GM19455 (cell line): ENCODE measurements at regions not wholly inside any gene's neighbourhood (a gene's known extent, or its start where the extent isn't known, plus 50 kb on each side); places are given as distances from the start of the nearest gene placed in this dataset.

Experiments
- ATAC-seq: cut with Tn5 transposase; IDR thresholded peaks from one replicate; pipeline ENCODE4 v1.9.1; 2021; ENCODE audit not compliant: unreplicated experiment

DNA sequence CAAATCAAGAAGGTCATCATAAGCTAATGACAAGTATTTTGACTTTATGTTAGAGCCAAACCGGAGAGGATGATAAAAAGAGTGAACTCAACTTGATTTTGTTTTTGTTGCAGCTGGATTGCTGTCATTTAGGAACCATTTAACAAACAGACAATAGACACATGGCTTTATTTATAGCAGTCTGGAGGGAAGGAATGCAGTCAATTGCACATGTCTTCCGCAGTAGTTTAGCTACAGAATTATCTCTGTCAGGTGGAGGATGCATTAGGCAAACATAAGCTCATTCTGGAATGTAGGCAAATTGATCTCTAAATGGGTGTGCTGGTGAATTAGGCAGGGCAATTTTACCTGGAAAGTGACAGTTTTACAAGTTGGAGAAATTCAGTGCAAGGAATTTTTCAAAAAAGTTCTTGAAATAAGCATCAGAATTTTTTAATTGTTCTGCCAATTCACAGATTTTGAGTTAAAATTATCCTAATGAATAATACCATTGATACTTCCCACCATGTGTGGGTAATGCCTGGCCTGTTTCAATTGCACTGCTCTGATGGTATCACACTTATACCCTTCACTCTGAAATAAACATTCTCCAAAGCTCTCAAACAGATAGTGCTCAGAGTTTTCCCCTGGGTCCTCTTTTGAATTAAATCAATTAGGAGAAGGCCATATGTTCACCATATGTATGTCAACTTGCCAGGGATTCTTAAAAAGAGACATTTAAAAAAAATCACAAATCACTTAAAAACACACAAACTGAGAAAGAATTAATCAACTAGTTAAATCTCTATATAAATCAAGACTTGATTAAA is 318.3 kb downstream of the NDFIP2 start:
- ATAC-seq = no peak

DNA sequence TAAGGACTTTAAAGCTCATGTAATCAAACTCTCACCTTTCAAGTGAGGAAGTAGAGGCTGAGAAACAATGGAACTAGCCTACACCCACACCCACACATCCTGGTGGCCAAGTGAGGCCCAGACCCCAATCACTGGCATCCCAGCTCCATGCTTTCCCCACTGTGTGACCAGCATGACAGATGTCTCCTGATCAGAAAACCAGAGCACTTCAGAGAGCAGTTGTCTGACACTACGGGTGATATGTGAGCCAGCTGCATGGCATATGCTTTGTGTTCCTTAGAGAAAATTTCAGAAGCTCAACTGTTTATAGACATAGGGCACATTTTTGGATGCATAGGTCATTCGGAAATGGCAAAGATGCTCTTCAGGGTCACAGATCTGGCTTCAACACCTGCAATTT is 315.2 kb downstream of the NDFIP2 start:
- no peak for ATAC-seq

DNA sequence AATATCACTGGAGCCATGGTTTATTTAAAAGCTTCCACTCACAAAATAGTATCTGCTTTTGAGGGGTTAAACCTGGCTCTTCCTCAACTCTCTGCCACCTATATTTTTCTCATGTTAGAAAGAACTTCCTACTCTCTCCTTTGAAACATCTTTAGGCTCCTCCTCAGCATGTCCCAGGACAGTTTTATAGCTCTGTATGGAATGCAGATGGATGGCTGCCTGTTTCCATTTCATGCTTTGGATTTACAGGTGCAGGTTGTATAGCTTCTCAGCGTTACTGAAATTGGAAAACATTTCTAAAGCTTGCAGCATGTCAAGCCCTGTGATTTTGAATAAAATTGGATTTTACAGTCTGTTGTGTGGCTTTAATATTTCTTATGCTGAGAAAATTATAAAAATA is 314.0 kb downstream of the NDFIP2 start:
- ATAC-seq = no peak

DNA sequence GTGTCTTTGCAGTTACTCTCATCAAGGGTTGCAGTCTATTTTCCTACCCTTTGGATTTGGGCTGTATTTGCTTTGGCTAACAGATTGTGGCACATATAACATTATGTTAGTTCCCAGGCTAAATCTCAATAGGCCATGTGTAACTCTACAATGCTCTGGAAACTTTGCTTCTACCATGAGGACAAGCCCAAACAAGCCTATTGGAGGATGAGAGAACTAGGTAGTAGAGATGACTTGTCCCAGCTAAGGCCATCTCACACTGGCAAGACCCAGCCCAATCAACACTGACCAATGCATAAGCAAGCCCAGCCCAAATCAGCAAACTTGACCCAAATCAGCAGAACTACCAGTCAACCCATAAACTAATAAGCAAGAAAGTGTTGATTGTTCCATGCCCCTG is 311.8 kb downstream of the NDFIP2 start:
- ATAC-seq = no peak

DNA sequence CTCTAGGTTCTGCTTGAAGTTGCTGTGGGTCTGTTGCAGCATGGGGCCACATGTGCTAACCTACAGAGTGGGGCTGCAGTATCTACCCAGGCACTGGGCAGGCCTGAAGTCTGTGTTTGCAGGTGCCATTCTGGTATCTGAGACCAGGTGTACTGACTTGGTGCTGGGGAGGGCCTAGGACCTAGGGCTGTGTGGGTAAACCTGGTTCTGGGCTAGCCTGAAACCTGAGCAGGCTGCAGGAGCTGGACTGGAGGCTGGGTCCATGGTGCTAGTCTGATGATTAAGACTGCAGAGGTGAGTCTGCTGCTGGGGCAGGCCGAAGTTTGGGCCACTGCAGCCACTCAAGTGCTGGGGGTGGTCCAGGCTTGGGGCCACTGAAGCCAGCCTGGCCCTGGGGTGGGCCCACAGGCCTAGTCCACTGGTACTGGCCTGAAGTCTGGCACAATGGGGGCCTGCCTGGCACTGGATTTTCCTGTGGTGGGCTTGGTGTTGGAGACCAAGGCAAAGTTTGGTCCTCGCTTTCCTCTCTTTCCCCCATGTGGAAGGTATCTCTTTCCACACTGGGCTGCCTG is 310.6 kb downstream of the NDFIP2 start:
- no peak for ATAC-seq

DNA sequence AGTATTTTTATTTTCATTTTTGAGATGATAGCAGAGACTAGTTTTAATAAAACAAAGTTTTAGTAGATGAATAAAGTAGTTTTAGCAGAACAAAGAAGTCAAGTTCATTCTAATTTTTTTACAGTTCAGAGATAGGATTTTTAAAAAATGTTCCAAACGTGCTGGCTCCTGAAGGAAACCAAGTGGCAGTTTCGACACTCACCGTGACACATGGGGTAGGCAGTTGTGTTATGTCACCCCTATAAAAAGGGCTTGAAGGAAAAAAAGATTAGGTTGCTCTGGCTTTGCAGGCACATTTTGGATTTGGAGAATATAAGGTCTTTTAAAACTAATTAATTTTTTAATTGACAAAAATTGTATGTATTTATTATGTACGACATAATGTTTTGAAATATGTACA is 305.2 kb downstream of the NDFIP2 start:
- ATAC-seq = no peak

DNA sequence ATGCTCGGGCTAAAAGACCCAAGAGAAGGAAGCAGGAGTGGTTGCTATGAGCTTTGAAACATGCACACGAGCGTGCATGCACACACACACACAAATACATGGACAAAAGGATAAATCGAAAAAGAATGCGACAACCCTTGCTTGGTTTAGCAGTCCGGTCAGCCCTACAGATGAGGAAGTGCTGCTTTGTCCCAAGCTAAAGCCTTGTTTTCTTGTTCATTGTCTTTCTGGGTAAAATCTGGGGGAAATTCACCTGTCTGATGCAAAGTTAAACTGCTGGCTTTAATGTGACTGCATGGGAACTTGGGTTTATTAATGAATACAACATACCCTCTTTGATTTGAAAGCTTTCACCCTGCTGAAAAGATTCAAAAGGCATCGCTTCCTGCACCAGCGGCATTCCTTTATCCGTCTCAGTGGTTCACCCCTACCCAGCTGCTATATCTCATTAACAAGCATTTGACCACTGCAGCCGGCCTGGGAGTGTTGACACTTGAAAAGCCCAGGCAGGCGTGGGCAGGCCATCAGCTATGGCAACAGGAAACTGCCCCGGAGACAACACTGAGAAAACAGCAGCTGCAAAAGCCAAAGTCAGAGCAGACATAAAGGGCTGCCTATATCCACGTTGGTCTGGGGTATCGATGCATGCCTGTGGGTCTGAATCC is 301.7 kb downstream of the NDFIP2 start:
- ATAC-seq = no peak

DNA sequence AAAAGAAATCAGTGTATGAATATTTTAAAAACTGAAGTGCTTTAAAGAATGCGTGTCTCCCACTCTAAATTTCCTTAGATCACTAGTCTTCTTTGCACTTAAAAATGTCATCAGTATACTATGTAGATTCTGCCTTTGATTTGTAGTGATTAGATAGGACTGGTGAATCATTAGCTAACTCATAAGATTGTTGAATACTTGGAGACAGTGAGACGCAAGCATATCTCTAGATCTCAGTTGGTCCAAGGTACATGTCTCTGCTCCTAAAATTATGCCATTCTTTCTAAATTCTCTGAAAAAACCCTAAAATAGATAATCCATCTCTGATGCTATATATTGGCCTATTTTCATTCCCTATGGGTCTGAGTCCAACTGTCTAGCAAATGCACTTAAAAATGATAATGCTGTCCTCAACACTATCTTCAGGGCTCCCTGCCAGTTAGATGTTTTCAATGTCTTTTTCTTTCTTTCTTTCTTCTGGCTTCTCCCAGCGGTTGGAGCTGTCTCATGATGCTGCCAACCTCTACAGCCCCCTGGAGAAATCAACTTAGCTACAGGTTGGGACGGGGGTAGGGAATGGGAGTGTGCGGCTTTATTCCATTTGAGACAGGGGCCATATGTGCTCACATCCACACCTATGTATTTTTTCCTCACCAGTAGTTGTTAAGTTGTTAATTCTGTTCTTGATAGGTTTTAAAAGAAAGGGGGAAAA is 301.0 kb downstream of the NDFIP2 start:
- no peak for ATAC-seq

DNA sequence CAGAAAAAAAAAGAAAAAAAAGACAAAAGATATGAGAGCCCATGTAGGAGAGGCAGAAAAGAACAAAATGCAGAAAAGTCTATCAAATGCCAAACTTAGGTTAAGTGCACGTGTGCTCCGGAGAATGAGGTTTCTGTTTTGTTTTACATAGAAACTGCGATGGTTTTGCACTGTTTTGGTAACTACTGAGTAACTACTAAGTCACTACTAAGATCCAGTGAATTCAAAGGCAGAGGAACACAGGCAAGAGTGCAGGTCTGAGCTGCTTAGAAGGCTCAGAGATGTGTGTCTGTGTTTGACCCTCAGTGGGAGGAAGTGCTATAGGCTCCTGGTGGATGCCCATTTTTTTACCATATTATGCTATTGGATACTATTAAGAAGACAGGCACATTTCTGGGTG is 299.3 kb downstream of the NDFIP2 start:
- no peak for ATAC-seq

DNA sequence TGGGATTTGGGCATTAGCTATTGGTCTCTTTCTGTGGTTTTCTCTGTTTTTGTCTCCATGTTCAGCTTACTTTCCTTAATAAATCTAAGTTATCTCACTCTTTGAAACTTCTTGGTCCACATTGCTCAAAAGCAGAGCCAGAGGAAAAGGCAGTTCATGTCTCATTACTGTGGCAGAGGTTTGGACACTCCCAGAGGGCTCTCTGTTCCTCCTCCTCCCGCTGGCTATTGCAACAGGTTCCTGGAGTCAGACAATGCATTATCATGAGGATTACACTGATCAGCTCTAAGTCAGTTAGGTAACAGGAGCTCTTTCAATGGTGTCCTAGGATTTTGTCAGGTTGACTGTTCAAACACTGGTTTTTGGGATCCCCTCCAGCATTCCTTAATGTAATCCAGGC is 298.8 kb downstream of the NDFIP2 start:
- ATAC-seq = no peak

DNA sequence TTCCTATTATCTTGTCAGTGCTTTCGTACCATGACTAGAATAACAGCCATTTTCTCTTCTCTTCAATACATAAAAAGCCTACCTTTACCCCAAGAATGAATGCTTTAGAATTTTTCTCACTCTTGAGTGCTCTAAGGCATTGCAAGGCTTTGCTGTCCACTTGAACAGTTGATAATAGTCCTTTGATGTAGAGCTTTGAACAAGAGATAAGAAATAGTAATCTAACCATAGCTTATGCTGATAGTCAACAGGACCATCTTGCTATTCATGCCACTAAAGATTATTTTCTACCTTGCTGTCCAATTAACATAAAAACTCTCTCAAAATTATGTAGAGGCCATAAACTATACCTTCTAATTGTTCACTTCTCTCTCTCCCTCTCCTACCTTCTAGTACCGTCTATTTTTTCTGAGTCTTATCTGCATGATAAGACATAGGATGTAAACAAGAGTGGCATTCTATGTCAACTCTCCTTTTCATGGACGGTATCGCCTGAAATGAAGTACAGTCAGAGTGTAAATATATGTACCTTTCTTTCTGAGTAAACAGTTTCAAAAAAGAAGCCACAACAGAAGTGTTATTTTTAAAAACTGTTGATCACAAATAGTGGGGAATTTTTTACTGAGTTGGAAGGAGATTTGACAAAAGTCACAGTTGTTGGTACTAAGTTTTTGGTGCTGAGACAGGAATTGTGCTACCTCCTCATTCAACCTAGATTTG is 297.9 kb downstream of the NDFIP2 start:
- ATAC-seq = no peak

DNA sequence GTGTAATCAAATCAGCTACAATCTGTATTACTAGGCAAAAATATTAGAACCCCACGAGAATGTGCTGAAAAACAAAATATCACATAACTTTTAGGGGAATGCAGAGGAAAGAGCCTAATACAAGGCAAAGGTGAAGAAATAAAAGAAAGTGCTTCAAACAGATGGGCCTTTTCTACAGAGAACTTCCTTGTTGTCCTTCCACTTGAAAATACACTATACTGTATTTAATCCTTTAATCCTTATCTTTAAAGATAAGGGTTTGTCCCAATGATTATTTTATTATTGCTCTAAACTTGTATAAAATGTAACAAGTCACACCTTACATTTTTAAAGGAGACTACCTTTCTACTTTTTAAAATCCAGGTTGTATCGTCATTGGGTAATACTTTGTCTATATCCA is 296.5 kb downstream of the NDFIP2 start:
- no peak for ATAC-seq

DNA sequence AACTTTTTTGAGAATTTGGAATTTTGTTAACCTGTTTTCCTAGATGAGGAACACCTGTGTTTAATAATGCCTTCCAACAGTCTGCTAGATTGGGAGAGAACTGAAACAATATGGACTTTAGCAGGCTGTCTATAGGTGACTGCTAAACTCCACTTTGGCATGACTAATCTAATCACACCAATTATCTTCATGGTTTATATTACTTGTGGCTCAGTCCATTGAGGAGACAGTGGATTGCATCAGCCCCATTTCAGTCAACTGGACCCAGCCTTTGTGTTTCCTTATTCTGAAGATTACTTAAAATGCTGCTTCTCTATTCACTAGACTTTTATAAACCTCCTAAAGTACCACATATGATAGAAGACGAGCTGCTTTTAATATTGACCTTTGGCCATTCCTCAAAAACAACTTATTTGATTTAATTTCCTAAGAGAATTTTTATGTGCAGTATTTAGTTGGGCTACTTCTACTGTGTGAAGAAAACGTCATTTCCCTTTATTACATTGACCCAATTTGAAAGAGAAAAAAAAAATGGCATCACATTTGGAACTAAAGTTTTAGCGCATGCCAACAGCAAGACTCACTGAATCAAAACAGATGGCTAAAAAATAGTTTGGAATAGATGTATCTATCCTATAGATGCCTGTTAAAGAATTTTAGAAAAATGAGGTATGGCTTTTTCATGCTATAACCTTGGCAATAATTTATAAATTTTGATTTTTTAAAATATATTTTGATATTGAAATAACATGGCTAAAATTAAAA is 295.8 kb downstream of the NDFIP2 start:
- ATAC-seq = no peak

DNA sequence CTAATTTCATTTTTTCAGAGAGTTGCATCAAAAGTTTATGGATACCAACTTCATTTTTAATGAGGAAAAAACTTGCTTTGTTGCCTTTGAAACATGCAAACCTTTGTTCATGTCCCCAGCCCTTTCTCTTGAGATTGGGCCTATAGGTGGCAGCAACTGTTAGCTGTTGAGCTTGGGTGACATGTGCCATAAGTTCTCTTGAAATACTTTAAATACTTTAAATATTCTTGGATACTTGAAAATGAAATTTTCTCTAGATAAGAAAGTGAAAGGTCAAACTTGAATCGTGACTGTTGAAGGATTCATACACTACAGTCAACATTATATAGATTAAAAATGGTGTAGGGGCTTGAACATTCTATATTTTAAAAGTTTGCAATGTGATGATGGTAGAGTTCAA is 294.9 kb downstream of the NDFIP2 start:
- ATAC-seq = no peak

DNA sequence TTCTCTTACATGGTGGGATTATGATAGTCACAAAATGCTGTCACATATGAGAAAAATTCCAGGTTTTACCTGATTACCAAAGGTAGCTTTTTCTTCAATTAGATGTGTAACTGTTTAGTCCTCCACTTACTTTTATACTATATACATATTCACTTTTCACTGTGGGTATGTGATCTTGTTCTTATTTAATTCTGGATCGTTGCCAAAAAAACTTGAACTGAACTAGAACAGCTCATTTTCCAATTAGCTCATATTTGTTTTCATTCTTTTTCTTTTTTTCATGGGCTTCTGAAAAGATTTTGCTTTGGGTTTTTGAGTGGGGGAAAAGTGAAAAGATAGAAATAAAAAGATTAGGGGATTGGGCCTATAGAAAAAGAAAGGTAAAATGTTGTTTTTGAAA is 291.9 kb downstream of the NDFIP2 start:
- ATAC-seq = no peak

DNA sequence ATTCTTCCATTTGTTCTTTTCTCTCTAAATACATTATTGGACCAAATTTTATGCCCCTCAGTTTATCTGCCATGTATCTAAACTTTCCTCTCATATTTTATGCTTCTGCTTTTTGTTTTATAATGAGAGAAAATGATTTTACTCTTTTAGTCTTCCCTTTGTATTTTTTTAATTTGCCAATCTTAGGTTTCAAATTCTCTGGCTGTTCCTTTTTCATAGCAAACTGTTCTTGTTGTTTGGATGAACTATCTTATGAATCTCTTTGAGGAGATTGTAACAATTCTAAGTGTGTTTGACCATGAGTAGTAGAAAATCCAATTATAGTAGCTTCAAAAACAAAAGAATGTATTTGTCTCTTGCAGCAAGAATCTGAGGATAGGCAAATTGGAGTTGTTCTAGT is 290.5 kb downstream of the NDFIP2 start:
- ATAC-seq = no peak

DNA sequence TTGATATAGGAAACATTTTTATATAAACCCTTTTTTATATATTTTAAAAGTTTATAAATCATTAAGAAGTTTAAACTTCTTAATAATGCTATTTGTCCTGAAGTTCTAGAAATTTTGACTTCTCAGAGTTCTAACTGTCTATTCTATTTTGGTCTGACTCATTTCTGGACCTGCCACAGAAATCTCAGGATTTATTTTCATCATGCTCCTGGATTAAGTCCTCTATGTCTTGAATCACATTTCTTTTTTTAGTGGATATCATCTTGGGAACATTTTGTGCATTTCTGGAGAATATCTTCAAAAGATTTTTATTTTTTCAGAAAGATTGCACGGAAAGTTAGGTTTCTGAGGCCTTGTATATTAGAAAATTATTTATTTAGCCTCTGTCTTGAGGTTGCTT is 289.1 kb downstream of the NDFIP2 start:
- no peak for ATAC-seq

DNA sequence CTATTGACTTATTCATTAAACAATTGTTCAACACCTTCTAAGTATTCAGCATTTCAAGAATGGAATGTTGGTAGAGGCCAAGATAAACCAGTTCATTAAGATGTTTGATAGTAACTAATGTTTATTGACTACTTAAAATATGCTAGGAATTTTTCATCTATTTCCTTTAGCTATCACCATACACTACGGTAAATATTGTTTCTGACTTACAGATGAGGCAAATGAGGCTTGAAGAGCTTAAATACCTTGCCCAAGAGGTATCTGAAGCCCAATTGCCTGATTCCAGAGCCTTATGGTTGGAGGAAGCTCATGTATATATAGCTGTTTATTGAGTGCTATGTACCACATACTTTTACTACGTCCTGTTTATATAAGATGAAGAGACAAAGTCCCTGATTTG is 286.2 kb downstream of the NDFIP2 start:
- no peak for ATAC-seq

DNA sequence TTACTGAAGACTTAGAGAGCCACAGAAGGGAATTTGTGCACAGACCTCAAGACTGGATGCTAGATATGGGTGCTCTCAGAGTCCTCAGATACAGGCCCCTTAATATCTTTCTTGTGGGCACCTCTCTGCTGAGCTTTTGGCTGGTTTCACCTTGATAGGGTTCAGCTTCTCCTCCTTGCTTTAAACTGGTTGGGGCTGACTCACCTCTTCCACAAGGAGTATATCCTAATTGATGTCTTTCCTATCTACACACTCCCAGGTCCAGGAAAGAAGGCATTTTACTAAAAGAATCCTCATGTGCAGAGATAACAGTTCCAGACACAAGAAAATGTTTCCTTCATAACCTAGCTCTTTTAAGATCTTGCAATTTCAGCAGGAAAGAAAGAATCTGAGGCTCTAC is 284.4 kb downstream of the NDFIP2 start:
- no peak for ATAC-seq

DNA sequence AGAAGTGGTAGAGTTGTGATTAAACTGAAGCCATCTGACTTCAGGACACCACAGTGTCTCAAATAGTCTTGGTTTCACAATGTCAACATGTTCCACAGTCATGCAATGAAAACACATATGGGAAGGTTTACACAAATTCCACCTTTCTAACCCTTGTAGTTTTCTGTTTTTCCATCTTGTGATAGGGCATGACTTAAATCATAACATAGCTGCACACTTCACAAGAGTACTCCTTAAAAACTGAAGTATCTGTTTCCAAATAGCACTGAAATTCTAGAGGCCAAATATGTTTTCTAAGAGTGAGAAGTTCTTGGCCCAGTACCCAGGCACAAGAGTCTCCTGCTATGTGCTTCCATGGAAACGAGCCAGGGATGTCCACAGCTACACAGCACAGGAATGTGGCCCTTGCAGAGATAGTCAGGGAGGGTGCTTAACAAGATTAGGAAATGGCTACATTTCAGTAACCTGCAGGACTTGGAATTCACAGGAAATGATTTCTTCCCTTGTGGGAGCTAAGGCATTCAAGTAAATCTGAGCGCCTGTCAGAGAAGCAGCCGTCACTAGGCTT is 269.1 kb downstream of the NDFIP2 start:
- ATAC-seq = no peak
